Osteoblast (primary cell): ENCODE measurements at regions not wholly inside any gene's neighbourhood (a gene's known extent, or its start where the extent isn't known, plus 50 kb on each side); places are given as distances from the start of the nearest gene placed in this dataset.

Experiments
- DNase-seq: peaks from one replicate; pipeline ENCODE4 v3.0.0; 2011; ENCODE audit warnings: low spot score, mixed read lengths; ENCODE audit not compliant: insufficient read length; ENCODE audit errors: missing footprints
- H2AFZ ChIP-seq: 2 replicates; pipeline ENCODE4 v1.6.0; 2011; ENCODE audit warnings: mild to moderate bottlenecking, low read length
- H3K27ac ChIP-seq: 2 replicates; pipeline ENCODE4 v1.5.1; 2011; ENCODE audit warnings: mild to moderate bottlenecking, low read depth, low read length, moderate library complexity
- H3K27me3 ChIP-seq: 2 replicates; pipeline ENCODE4 v1.6.0; 2012; ENCODE audit warnings: mild to moderate bottlenecking, control low read depth, inconsistent platforms, low read length, moderate library complexity; ENCODE audit not compliant: insufficient read depth
- H3K36me3 ChIP-seq: 2 replicates; pipeline ENCODE4 v1.5.1; 2011; ENCODE audit warnings: mild to moderate bottlenecking, low read length, control low read depth, moderate library complexity; ENCODE audit not compliant: insufficient read depth
- H3K4me1 ChIP-seq: 2 replicates; pipeline ENCODE4 v1.5.1; 2011; ENCODE audit warnings: mild to moderate bottlenecking, low read length, control low read depth, moderate library complexity; ENCODE audit not compliant: insufficient read depth
- H3K4me2 ChIP-seq: 2 replicates; pipeline ENCODE4 v1.6.0; 2011; ENCODE audit warnings: mild to moderate bottlenecking, low read length; ENCODE audit not compliant: insufficient read depth
- H3K4me3 ChIP-seq: fragments of 200-600 bp; sonication (generic); 3 replicates; pipeline ENCODE4 v1.5.1; 2012; ENCODE audit warnings: mild to moderate bottlenecking, low read length, inconsistent platforms; ENCODE audit not compliant: insufficient read depth
- H3K79me2 ChIP-seq: 2 replicates; pipeline ENCODE4 v1.6.0; 2012; ENCODE audit warnings: mild to moderate bottlenecking, low read length, control low read depth, inconsistent platforms; ENCODE audit not compliant: insufficient read depth
- H3K9me3 ChIP-seq: 2 replicates; pipeline ENCODE4 v1.5.1; 2011; ENCODE audit warnings: low read depth, low read length, control low read depth
- H4K20me1 ChIP-seq: 2 replicates; pipeline ENCODE4 v1.6.0; 2012; ENCODE audit warnings: mild to moderate bottlenecking, low read length, control low read depth; ENCODE audit not compliant: insufficient read depth
- CTCF ChIP-seq: IDR thresholded peaks from 2 replicates; pipeline ENCODE4 v1.5.1; 2011; ENCODE audit warnings: mild to moderate bottlenecking, low read depth, low read length, moderate library complexity; ENCODE audit errors: extremely low read depth

- Histone ChIP-seq H3K36me3 (no peaks in the 10 kb centered on the region), H3K4me2 (no peak overlapping the region), H3K27me3 (no peaks in the 10 kb centered on the region), H3K79me2 (no peaks in the 10 kb centered on the region), H3K9me3 (no peaks in the 10 kb centered on the region), H4K20me1 (no peaks in the 10 kb centered on the region), H3K4me1 (no peaks in the 10 kb centered on the region), H2AFZ (peak overlapping the region; percentile 11), H3K4me3 (no peak overlapping the region), H3K27ac (no peak overlapping the region)
- TF ChIP-seq CTCF, result no peak
- no peak for DNase-seq
Measured at GRCh38 chr6:80696268-80696667, 589.8 kb downstream of the BCKDHB start.

DNA sequence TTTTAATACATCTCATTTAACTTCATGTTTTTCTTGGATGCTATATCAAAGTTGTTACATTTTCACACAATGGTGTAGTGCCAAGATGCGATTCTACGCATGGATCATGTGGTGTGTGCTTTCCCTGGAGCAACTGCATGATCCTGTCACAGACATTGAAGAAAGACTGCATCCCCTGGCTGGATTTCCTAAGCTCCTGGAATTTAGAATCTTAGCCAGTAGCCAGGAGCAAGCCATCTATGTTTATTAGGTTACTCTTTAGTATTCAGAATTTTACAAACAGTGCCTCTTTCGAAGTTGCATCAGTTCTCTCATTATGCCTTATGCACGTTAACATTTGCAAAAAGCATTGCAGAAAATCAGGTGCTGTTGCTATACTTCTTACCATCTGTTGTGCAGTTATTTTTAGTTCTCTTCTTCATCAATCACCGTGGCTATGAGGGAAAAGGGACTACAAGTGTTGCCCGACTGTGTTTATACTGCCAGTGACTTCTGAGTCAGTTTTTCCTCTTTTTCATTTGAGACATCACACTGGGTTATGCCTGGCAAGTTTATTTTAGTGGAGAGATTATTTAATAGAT, 584.2 kb downstream of the BCKDHB start:
- H3K4me1 ChIP-seq, result no peaks in the 10 kb centered on the region
- no peak for TF ChIP-seq CTCF
- H3K27ac ChIP-seq, result no peak overlapping the region
- no peaks in the 10 kb centered on the region for H3K36me3 ChIP-seq
- peak overlapping the region; percentile 44 for H2AFZ ChIP-seq
- H4K20me1 ChIP-seq, result no peaks in the 10 kb centered on the region
- no peaks in the 10 kb centered on the region for H3K27me3 ChIP-seq
- H3K4me2 ChIP-seq, result no peak overlapping the region
- H3K79me2 ChIP-seq, result no peaks in the 10 kb centered on the region
- no peaks in the 10 kb centered on the region for H3K9me3 ChIP-seq
- no peak for DNase-seq
- no peak overlapping the region for H3K4me3 ChIP-seq

DNA sequence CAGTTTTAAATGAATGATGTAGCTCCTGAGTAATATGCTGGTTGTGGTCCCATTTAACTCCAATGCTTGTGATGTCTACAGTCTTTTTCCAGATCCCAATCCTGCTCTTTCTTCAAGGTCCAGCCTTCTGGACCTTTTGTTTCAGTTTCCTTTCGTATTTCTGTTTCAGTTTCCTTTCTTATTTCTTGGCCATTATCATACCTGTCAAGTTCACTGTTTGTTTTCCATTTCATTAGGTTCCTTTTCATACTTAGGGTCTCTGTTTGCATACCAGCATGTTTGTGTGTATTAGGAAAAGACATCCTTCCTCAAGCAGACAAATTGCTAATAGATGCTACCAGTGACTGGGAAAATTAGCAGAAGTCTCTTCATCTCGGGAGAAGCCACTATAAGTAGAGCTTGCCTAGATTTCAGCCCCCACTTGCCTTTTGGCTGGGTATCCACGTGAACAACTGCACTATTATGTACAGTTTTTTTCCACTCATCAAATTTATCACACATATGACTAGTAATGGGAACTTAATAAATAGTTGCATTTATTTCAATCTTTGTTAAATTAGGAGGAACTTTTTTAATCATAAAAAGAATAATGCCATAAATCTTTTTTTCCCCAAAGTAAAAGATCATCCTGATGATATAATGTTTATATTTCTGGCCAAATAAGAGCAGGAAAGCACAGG, 583.4 kb downstream of the BCKDHB start:
- Histone ChIP-seq H3K9me3 (no peaks in the 10 kb centered on the region), H4K20me1 (no peaks in the 10 kb centered on the region), H3K79me2 (no peaks in the 10 kb centered on the region), H3K27ac (no peak overlapping the region), H2AFZ (peak overlapping the region; percentile 82), H3K4me1 (no peaks in the 10 kb centered on the region), H3K4me2 (peak overlapping the region; percentile 64), H3K36me3 (no peaks in the 10 kb centered on the region), H3K27me3 (no peaks in the 10 kb centered on the region), H3K4me3 (peak overlapping the region; percentile 59)
- no peak for TF ChIP-seq CTCF
- no peak for DNase-seq

- Histone ChIP-seq H4K20me1 (no peaks in the 10 kb centered on the region), H3K27me3 (no peaks in the 10 kb centered on the region), H3K9me3 (no peaks in the 10 kb centered on the region), H3K36me3 (no peaks in the 10 kb centered on the region), H3K79me2 (no peaks in the 10 kb centered on the region), H3K4me1 (no peaks in the 10 kb centered on the region), H2AFZ (no peak overlapping the region), H3K27ac (no peak overlapping the region), H3K4me3 (no peak overlapping the region), H3K4me2 (no peak overlapping the region)
- no peak for TF ChIP-seq CTCF
- DNase-seq, result no peak
Measured at GRCh38 chr6:80679992-80680391, 573.5 kb downstream of the BCKDHB start.
